Nephron (organoid): ENCODE measurements at regions not wholly inside any gene's neighbourhood (a gene's known extent, or its start where the extent isn't known, plus 50 kb on each side); places are given as distances from the start of the nearest gene placed in this dataset.
"Not testable (repeated sequence)": the region's sequence is repeated elsewhere in the genome, so short reads cannot be mapped to it uniquely, and the experiment has no call there.

Experiments
- H3K27ac Mint-ChIP-seq, 3 experiments: 2 replicates each; pipeline ENCODE4 v1.8.0; 2020; ENCODE audit warnings: mixed read lengths in 3 of 3, mild to moderate bottlenecking in 2 of 3, moderate library complexity in 1 of 3
- H3K27me3 Mint-ChIP-seq: 2 replicates; pipeline ENCODE4 v1.8.0; 2021; ENCODE audit warnings: low read depth, mild to moderate bottlenecking, moderate library complexity, mixed read lengths
- H3K36me3 Mint-ChIP-seq: 2 replicates; pipeline ENCODE4 v1.8.0; 2020; ENCODE audit warnings: low read depth, mixed read lengths
- H3K4me1 Mint-ChIP-seq: 2 replicates; pipeline ENCODE4 v1.8.0; 2020; ENCODE audit warnings: mixed read lengths
- H3K4me3 Mint-ChIP-seq, 3 experiments: 2 replicates each; pipeline ENCODE4 v1.8.0; 2020; ENCODE audit warnings: mild to moderate bottlenecking in 3 of 3, mixed read lengths in 3 of 3, moderate library complexity in 2 of 3
- H3K9me3 Mint-ChIP-seq: 2 replicates; pipeline ENCODE4 v1.8.0; 2020; ENCODE audit warnings: mixed read lengths

GRCh38 chr3:195964318-195965107, 56.2 kb upstream of the TNK2 start:
- not testable (repeated sequence) for H3K4me1 Mint-ChIP-seq, H3K9me3 Mint-ChIP-seq, H3K27me3 Mint-ChIP-seq, H3K4me3 Mint-ChIP-seq
- H3K36me3 Mint-ChIP-seq: peaks cover 45% of the 10 kb centered on the region
- peak overlapping the region in 1 of 3 experiments; percentile 13 for H3K27ac Mint-ChIP-seq

DNA sequence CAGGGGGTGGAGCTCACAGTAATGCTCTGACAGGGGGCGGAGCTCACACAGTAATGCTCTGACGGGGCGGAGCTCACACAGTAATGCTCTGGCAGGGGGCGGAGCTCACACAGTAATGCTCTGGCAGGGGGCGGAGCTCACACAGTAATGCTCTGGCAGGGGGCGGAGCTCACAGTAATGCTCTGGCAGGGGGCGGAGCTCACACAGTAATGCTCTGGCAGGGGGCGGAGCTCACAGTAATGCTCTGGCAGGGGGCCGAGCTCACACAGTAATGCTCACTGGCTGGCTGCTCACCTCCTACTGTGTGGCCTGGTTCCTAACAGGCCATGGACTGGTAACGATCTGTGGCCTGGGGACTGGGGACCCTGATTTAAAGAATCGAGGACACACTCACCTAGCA, 53.9 kb upstream of the TNK2 start:
- not testable (repeated sequence) for H3K27me3 Mint-ChIP-seq, H3K4me1 Mint-ChIP-seq, H3K9me3 Mint-ChIP-seq, H3K27ac Mint-ChIP-seq, H3K4me3 Mint-ChIP-seq
- H3K36me3 Mint-ChIP-seq: peaks cover 44% of the 10 kb centered on the region

DNA sequence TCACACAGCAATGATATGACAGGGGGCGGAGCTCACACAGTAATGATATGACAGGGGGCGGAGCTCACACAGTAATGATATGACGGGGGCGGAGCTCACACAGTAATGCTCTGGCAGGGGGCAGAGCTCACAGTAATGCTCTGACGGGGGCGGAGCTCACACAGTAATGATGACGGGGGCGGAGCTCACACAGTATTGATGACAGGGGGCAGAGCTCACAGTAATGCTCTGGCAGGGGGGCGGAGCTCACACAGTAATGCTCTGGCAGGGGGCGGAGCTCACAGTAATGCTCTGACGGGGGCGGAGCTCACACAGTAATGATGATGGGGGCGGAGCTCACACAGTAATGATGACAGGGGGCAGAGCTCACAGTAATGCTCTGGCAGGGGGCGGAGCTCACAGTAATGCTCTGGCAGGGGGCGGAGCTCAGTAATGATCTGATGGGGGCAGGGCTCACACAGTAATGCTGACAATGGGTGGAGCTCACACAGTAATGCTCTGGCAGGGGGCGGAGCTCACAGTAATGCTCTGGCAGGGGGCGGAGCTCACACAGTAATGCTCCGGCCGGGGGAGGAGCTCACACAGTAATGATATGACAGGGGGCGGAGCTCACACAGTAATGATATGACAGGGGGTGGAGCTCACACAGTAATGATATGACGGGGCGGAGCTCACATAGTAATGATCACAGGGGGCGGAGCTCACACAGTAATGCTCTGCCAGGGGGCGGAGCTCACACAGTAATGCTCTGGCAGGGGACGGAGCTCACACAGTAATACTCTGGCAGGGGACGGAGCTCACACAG, 52.8 kb upstream of the TNK2 start:
- H3K4me3 Mint-ChIP-seq, H3K4me1 Mint-ChIP-seq, H3K27ac Mint-ChIP-seq, H3K9me3 Mint-ChIP-seq, H3K27me3 Mint-ChIP-seq: not testable (repeated sequence)
- H3K36me3 Mint-ChIP-seq: peaks cover 44% of the 10 kb centered on the region

- H3K4me1 Mint-ChIP-seq, H3K27me3 Mint-ChIP-seq, H3K27ac Mint-ChIP-seq: not testable (repeated sequence)
Measured at GRCh38 chr3:195960164-195960563, 51.8 kb upstream of the TNK2 start.

DNA sequence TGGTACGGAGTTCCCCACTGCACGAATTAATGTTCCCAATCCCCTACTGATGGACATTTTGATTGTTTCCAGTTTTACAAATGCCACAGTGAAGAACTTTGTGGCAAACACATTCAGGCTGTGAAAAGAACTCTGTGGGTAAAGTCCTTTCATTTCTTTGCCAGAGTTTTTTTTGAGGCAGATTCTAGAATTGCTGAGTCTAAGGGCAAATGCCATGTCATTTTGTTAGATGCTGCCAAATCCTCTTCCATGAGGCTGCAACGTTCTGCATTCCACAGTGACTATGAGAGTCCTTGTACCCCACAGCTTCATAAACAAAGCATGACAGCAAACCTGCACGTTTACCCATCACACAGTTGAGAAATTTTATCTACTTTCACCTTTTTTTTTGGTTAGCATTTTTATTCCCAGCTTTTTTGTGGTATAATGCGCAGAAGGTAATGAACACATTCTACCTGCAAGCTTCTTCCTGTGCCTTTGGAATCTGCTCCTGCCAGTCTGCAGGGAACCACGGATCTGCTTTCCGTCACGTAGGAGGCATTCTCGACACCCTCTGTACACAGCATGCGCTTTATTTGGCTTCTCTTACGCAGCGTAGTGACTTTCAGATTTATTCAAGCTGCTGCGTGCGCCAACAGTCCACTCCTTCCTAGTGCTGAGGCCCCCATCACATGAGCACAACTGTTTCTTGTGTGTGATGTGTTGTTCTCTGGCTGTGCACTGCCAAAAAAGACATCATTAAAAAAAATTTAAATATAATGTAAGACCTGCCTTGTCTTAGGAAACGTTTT, 51.2 kb upstream of the TNK2 start:
- H3K4me3 Mint-ChIP-seq, H3K9me3 Mint-ChIP-seq, H3K27ac Mint-ChIP-seq, H3K27me3 Mint-ChIP-seq, H3K4me1 Mint-ChIP-seq: not testable (repeated sequence)
- H3K36me3 Mint-ChIP-seq: peaks cover 33% of the 10 kb centered on the region

More at GRCh38 chr3:195960164-195960563, 51.8 kb upstream of the TNK2 start:
- not testable (repeated sequence) for H3K4me3 Mint-ChIP-seq, H3K9me3 Mint-ChIP-seq
- peaks cover 39% of the 10 kb centered on the region for H3K36me3 Mint-ChIP-seq

- peak overlapping the region in 2 of 3 experiments; percentile 29 to 40 for H3K4me3 Mint-ChIP-seq
- H3K36me3 Mint-ChIP-seq: peaks cover 29% of the 10 kb centered on the region
- H3K4me1 Mint-ChIP-seq, H3K9me3 Mint-ChIP-seq, H3K27ac Mint-ChIP-seq, H3K27me3 Mint-ChIP-seq: not testable (repeated sequence)
Measured at GRCh38 chr3:195958736-195959135, 50.4 kb upstream of the TNK2 start.
